Caco-2 (cell line): ENCODE measurements at regions not wholly inside any gene's neighbourhood (a gene's known extent, or its start where the extent isn't known, plus 50 kb on each side); places are given as distances from the start of the nearest gene placed in this dataset.

Experiments used
- BruUV-seq: library from RNA; stranded (reverse); fragments of 400-500 nt; replicated peaks from 2 replicates; lab custom pipeline; 2021; lab: Mats Ljungman, UMichigan
- CTCF ChIA-PET: fragments of 300-600 bp; sonication (Branson Sonifier 250); formaldehyde crosslinking; loops from one replicate; lab custom pipeline; 2022; ENCODE audit warnings: antibody characterized with exemption; lab: Charles Lee
- POLR2A ChIA-PET: fragments of 300-600 bp; sonication (Branson Sonifier 250); formaldehyde crosslinking; loops from one replicate; lab custom pipeline; 2022; ENCODE audit warnings: antibody characterized with exemption; lab: Charles Lee
- DNase-seq, 2 experiments: peaks; one replicate each; pipeline versions ENCODE4 v3.0.0 to v3.0.0-alpha.2; 2020 to 2022
- H3K27me3 ChIP-seq: replicated peaks from 2 replicates; pipeline ENCODE4 v1.6.0; 2011; ENCODE audit warnings: low read length; ENCODE audit not compliant: control insufficient read depth, insufficient read depth
- H3K36me3 ChIP-seq: 2 replicates; pipeline ENCODE4 v1.5.1; 2011; ENCODE audit warnings: low read length; ENCODE audit not compliant: control insufficient read depth, insufficient read depth
- H3K4me1 ChIP-seq: fragments of 250-450 bp; sonication (Bioruptor Pico); 2 replicates; pipeline ENCODE4 v1.5.1; 2020; ENCODE audit warnings: mild to moderate bottlenecking
- H3K4me3 ChIP-seq: 2 replicates; pipeline ENCODE4 v1.5.1; 2011; ENCODE audit warnings: low read depth, mild to moderate bottlenecking, control low read depth, low read length
- H3K9me3 ChIP-seq: fragments of 250-450 bp; sonication (Bioruptor Pico); 2 replicates; pipeline ENCODE4 v1.5.1; 2020; ENCODE audit warnings: mild to moderate bottlenecking, moderate library complexity
- H3K27ac Mint-ChIP-seq: one replicate; pipeline ENCODE4 v1.8.0; 2022; ENCODE audit warnings: mixed read lengths; ENCODE audit not compliant: unreplicated experiment
- H3K27me3 Mint-ChIP-seq: one replicate; pipeline ENCODE4 v1.8.0; 2022; ENCODE audit warnings: mixed read lengths; ENCODE audit not compliant: insufficient read depth, unreplicated experiment
- H3K36me3 Mint-ChIP-seq: one replicate; pipeline ENCODE4 v1.8.0; 2022; ENCODE audit warnings: mild to moderate bottlenecking, mixed read lengths; ENCODE audit not compliant: insufficient read depth, unreplicated experiment
- H3K4me1 Mint-ChIP-seq: one replicate; pipeline ENCODE4 v1.8.0; 2022; ENCODE audit warnings: low read depth, mixed read lengths; ENCODE audit not compliant: unreplicated experiment
- H3K4me3 Mint-ChIP-seq: one replicate; pipeline ENCODE4 v1.8.0; 2022; ENCODE audit warnings: mild to moderate bottlenecking, moderate library complexity, mixed read lengths; ENCODE audit not compliant: unreplicated experiment
- H3K9me3 Mint-ChIP-seq: one replicate; pipeline ENCODE4 v1.8.0; 2022; ENCODE audit warnings: mixed read lengths; ENCODE audit not compliant: unreplicated experiment
- CTCF ChIP-seq, 2 experiments: fragments of 200-600 bp in 1 of 2; IDR thresholded peaks; 1 replicate in 1 of 2; 2 replicates in 1 of 2; pipeline versions ENCODE4 v1.5.1 to v1.8.0; 2011 to 2022; ENCODE audit warnings: antibody characterized with exemption in 1 of 2, control low read depth in 1 of 2, inconsistent platforms in 1 of 2, low read depth in 1 of 2, low read length in 1 of 2, mild to moderate bottlenecking in 1 of 2, moderate library complexity in 1 of 2; ENCODE audit not compliant: insufficient read depth in 1 of 2, severe bottlenecking in 1 of 2, unreplicated experiment in 1 of 2
- intact Hi-C: fragments of 100-400 bp; cut with micrococcal nuclease; formaldehyde crosslinking; loops from one replicate; pipeline ENCODE4 v1.10.0; 2022; ENCODE audit not compliant: unreplicated experiment

GRCh38 chr14:87133073-87133801 lies 859.7 kb downstream of the GALC start:
- Histone ChIP-seq H3K4me1 (no peaks in the 10 kb centered on the region), H3K36me3 (no peaks in the 10 kb centered on the region), H3K9me3 (no peaks in the 10 kb centered on the region), H3K27me3 (no peaks in the 10 kb centered on the region), H3K4me3 (no peak overlapping the region)
- POLR2A ChIA-PET: no interaction called here
- DNase-seq: peak in 1 of 2 experiments; percentile 3
- CTCF ChIA-PET: no interaction called here
- Mint-ChIP-seq H3K4me3 (no peak overlapping the region), H3K4me1 (no peaks in the 10 kb centered on the region), H3K27me3 (peaks cover 10% of the 10 kb centered on the region), H3K36me3 (no peaks in the 10 kb centered on the region), H3K27ac (no peak overlapping the region), H3K9me3 (no peaks in the 10 kb centered on the region)
- no TSS peak for BruUV-seq
- intact Hi-C loops: no loop called here
- TF ChIP-seq CTCF (IDR thresholded peaks at IDR 0.05; ENCODE audit: insufficient read depth in 1 of 2, low read depth in 1 of 2, low read length in 1 of 2, severe bottlenecking in 1 of 2, unreplicated experiment in 1 of 2): no peak

GRCh38 chr14:87131879-87132278 lies 861.1 kb downstream of the GALC start:
- Histone ChIP-seq H3K4me1 (no peaks in the 10 kb centered on the region), H3K27me3 (no peaks in the 10 kb centered on the region), H3K9me3 (no peaks in the 10 kb centered on the region), H3K4me3 (no peak overlapping the region), H3K36me3 (no peaks in the 10 kb centered on the region)
- no peak for TF ChIP-seq CTCF (IDR thresholded peaks at IDR 0.05; ENCODE audit: insufficient read depth in 1 of 2, low read depth in 1 of 2, low read length in 1 of 2, severe bottlenecking in 1 of 2, unreplicated experiment in 1 of 2)
- POLR2A ChIA-PET: no interaction called here
- Mint-ChIP-seq H3K4me1 (no peaks in the 10 kb centered on the region), H3K27ac (no peak overlapping the region), H3K27me3 (peaks cover 10% of the 10 kb centered on the region), H3K9me3 (no peaks in the 10 kb centered on the region), H3K4me3 (no peak overlapping the region), H3K36me3 (no peaks in the 10 kb centered on the region)
- no peak for DNase-seq
- CTCF ChIA-PET: no interaction called here
- BruUV-seq: no TSS peak
- intact Hi-C loops: no loop called here

GRCh38 chr14:87122166-87122565 lies 870.8 kb downstream of the GALC start:
- Mint-ChIP-seq H3K4me1 (no peaks in the 10 kb centered on the region), H3K36me3 (no peaks in the 10 kb centered on the region), H3K9me3 (no peaks in the 10 kb centered on the region), H3K4me3 (no peak overlapping the region), H3K27me3 (no peaks in the 10 kb centered on the region), H3K27ac (no peak overlapping the region)
- CTCF ChIA-PET: no interaction called here
- no peaks in the 10 kb centered on the region for H3K9me3 ChIP-seq
- no peaks in the 10 kb centered on the region for H3K27me3 ChIP-seq
- no peaks in the 10 kb centered on the region for H3K36me3 ChIP-seq
- no peak overlapping the region for H3K4me3 ChIP-seq
- DNase-seq: no peak
- no peaks in the 10 kb centered on the region for H3K4me1 ChIP-seq
- POLR2A ChIA-PET: no interaction called here
- intact Hi-C loops: no loop called here
- no TSS peak for BruUV-seq
- TF ChIP-seq CTCF (IDR thresholded peaks at IDR 0.05; ENCODE audit: insufficient read depth in 1 of 2, low read depth in 1 of 2, low read length in 1 of 2, severe bottlenecking in 1 of 2, unreplicated experiment in 1 of 2): no peak
